ENCODE measurements at regions not wholly inside any gene's neighbourhood (a gene's known extent, or its start where the extent isn't known, plus 50 kb on each side); places are given as distances from the start of the nearest gene placed in this dataset.

GRCh38 chr15:80325206-80325605 lies 73.2 kb upstream of the CTXND1 start:
- H3K9ac ChIP-seq (ENCODE audit: control insufficient read depth, extremely low read depth, insufficient read depth, low read length), result no peak overlapping the region
- H3K4me2 ChIP-seq (ENCODE audit: control insufficient read depth, extremely low read depth, insufficient read depth, low read depth, low read length), result no peak overlapping the region
- H3K36me3 ChIP-seq (ENCODE audit: control insufficient read depth in 2 of 2, extremely low read depth in 1 of 2, insufficient read depth in 2 of 2, low read length in 2 of 2), result no peaks in the 10 kb centered on the region
- H3K4me3 ChIP-seq (ENCODE audit: control insufficient read depth in 2 of 3, extremely low read depth in 1 of 3, insufficient read depth in 2 of 3, low read depth in 1 of 3, low read length in 3 of 3), result no peak overlapping the region
- H3K27me3 ChIP-seq (ENCODE audit: control insufficient read depth, extremely low read depth, insufficient read depth, low read length), result no peaks in the 10 kb centered on the region
- no peaks in the 10 kb centered on the region for H3K79me2 ChIP-seq (ENCODE audit: control insufficient read depth, insufficient read depth, low read length)
- no peaks in the 10 kb centered on the region for H3K4me1 ChIP-seq (ENCODE audit: control insufficient read depth, extremely low read depth, insufficient read depth, low read length)
- H4K20me1 ChIP-seq (ENCODE audit: control insufficient read depth, extremely low read depth, insufficient read depth, low read length), result no peaks in the 10 kb centered on the region
- dilution Hi-C loops (cut with MboI; ENCODE audit: extremely low pct_ligation_motif_present, low sequenced_read_pairs), result no loop called here
- no peak overlapping the region for H2AFZ ChIP-seq (ENCODE audit: control insufficient read depth, low read length)
- no peaks in the 10 kb centered on the region for H3K9me1 ChIP-seq (ENCODE audit: control insufficient read depth, extremely low read depth, insufficient read depth, low read length)
- H3K27ac ChIP-seq (ENCODE audit: control insufficient read depth, insufficient read depth, low read length), result no peak overlapping the region
- no peak for FAIRE-seq
- TF ChIP-seq EZH2 (IDR thresholded peaks at IDR 0.05; ENCODE audit: low read length), result no peak
- no peak for TF ChIP-seq CTCF (optimal IDR thresholded peaks at IDR 0.05 in 1 of 3, IDR thresholded peaks at IDR 0.05 in 1 of 3, conservative IDR thresholded peaks at IDR 0.05 in 1 of 3; ENCODE audit: extremely low read depth in 1 of 3, insufficient read depth in 2 of 3, low read length in 3 of 3)
- no peak for DNase-seq (ENCODE audit: low read depth, low spot score)
- H3K9me3 ChIP-seq (ENCODE audit: control insufficient read depth, low read depth, low read length), result no peaks in the 10 kb centered on the region

GRCh38 chr15:80326270-80326669 lies 74.3 kb upstream of the CTXND1 start:
- no peaks in the 10 kb centered on the region for H3K9me3 ChIP-seq (ENCODE audit: control insufficient read depth, low read depth, low read length)
- no peaks in the 10 kb centered on the region for H3K27me3 ChIP-seq (ENCODE audit: control insufficient read depth, extremely low read depth, insufficient read depth, low read length)
- no peak overlapping the region for H3K4me3 ChIP-seq (ENCODE audit: control insufficient read depth in 2 of 3, extremely low read depth in 1 of 3, insufficient read depth in 2 of 3, low read depth in 1 of 3, low read length in 3 of 3)
- FAIRE-seq (no peak), DNase-seq (ENCODE audit: low read depth, low spot score) (no peak)
- no peak overlapping the region for H3K27ac ChIP-seq (ENCODE audit: control insufficient read depth, insufficient read depth, low read length)
- no peak for TF ChIP-seq EZH2 (IDR thresholded peaks at IDR 0.05; ENCODE audit: low read length)
- TF ChIP-seq CTCF (optimal IDR thresholded peaks at IDR 0.05 in 1 of 3, IDR thresholded peaks at IDR 0.05 in 1 of 3, conservative IDR thresholded peaks at IDR 0.05 in 1 of 3; ENCODE audit: extremely low read depth in 1 of 3, insufficient read depth in 2 of 3, low read length in 3 of 3), result no peak
- no peaks in the 10 kb centered on the region for H3K9me1 ChIP-seq (ENCODE audit: control insufficient read depth, extremely low read depth, insufficient read depth, low read length)
- H4K20me1 ChIP-seq (ENCODE audit: control insufficient read depth, extremely low read depth, insufficient read depth, low read length), result no peaks in the 10 kb centered on the region
- dilution Hi-C loops (cut with MboI; ENCODE audit: extremely low pct_ligation_motif_present, low sequenced_read_pairs), result no loop called here
- no peaks in the 10 kb centered on the region for H3K79me2 ChIP-seq (ENCODE audit: control insufficient read depth, insufficient read depth, low read length)
- H2AFZ ChIP-seq (ENCODE audit: control insufficient read depth, low read length), result no peak overlapping the region
- H3K36me3 ChIP-seq (ENCODE audit: control insufficient read depth in 2 of 2, extremely low read depth in 1 of 2, insufficient read depth in 2 of 2, low read length in 2 of 2), result no peaks in the 10 kb centered on the region
- H3K4me2 ChIP-seq (ENCODE audit: control insufficient read depth, extremely low read depth, insufficient read depth, low read depth, low read length), result no peak overlapping the region
- no peak overlapping the region for H3K9ac ChIP-seq (ENCODE audit: control insufficient read depth, extremely low read depth, insufficient read depth, low read length)
- H3K4me1 ChIP-seq (ENCODE audit: control insufficient read depth, extremely low read depth, insufficient read depth, low read length), result no peaks in the 10 kb centered on the region
